ENCODE measurements at regions not wholly inside any gene's neighbourhood (a gene's known extent, or its start where the extent isn't known, plus 50 kb on each side); places are given as distances from the start of the nearest gene placed in this dataset.

- H3K4me3 ChIP-seq = no peak overlapping the region
- H3K9me3 ChIP-seq = no peaks in the 10 kb centered on the region
- 73 to 76% methylated on average over 5 of the region's 5 CpGs for WGBS, 2 donors
- no peak for DNase-seq
- no peak for TF ChIP-seq POLR2A (IDR thresholded peaks at IDR 0.05)
- intact Hi-C loops (cut with DNase I) = no loop called here
- H3K36me3 ChIP-seq = no peaks in the 10 kb centered on the region
- no peaks in the 10 kb centered on the region for H3K27me3 ChIP-seq
- H3K4me1 ChIP-seq = no peaks in the 10 kb centered on the region
- no peak overlapping the region for H3K27ac ChIP-seq
These were observed 187.8 kb upstream of the FAM98A start for GRCh38 chr2:33786881-33787280.

- Histone ChIP-seq H3K27ac (no peak overlapping the region), H3K4me1 (no peaks in the 10 kb centered on the region), H3K36me3 (no peaks in the 10 kb centered on the region), H3K27me3 (no peaks in the 10 kb centered on the region), H3K4me3 (no peak overlapping the region), H3K9me3 (no peaks in the 10 kb centered on the region)
- no peak for DNase-seq
- intact Hi-C loops (cut with DNase I) = no loop called here
- TF ChIP-seq POLR2A (IDR thresholded peaks at IDR 0.05) = no peak
- TF ChIP-seq, protein P1, sequence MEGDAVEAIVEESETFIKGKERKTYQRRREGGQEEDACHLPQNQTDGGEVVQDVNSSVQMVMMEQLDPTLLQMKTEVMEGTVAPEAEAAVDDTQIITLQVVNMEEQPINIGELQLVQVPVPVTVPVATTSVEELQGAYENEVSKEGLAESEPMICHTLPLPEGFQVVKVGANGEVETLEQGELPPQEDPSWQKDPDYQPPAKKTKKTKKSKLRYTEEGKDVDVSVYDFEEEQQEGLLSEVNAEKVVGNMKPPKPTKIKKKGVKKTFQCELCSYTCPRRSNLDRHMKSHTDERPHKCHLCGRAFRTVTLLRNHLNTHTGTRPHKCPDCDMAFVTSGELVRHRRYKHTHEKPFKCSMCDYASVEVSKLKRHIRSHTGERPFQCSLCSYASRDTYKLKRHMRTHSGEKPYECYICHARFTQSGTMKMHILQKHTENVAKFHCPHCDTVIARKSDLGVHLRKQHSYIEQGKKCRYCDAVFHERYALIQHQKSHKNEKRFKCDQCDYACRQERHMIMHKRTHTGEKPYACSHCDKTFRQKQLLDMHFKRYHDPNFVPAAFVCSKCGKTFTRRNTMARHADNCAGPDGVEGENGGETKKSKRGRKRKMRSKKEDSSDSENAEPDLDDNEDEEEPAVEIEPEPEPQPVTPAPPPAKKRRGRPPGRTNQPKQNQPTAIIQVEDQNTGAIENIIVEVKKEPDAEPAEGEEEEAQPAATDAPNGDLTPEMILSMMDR (IDR thresholded peaks at IDR 0.05) = no peak
- WGBS, 2 donors = 62 to 68% methylated on average over 4 of the region's 4 CpGs
These were observed 186.4 kb upstream of the FAM98A start for GRCh38 chr2:33785201-33786106.

DNA sequence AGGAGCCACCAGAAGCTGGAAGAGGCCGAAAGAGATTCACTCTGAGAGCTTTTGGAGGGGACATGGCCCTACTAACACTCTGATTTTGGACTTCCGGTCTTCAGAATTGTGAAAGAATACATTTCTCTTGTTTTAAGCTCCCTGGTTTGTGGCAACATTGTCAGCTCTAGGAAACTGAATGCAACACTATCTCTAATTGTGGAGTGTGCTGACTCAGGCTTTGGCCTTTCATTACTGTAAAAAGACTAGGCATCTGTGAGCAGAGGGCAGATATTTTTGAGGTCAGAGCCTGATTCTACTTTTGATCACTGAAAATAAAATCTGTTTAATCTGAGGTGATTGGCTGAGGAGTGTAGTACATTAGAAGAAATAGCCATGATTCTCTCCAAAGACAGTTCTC is 185.4 kb upstream of the FAM98A start:
- Histone ChIP-seq H3K4me1 (no peaks in the 10 kb centered on the region), H3K4me3 (no peak overlapping the region), H3K27me3 (no peaks in the 10 kb centered on the region), H3K9me3 (no peaks in the 10 kb centered on the region), H3K36me3 (no peaks in the 10 kb centered on the region), H3K27ac (no peak overlapping the region)
- intact Hi-C loops (cut with DNase I) = no loop called here
- TF ChIP-seq POLR2A (IDR thresholded peaks at IDR 0.05) = no peak
- TF ChIP-seq, protein P1 (IDR thresholded peaks at IDR 0.05) = no peak
- WGBS, 2 donors = 56 to 63% methylated on average over 2 of the region's 2 CpGs
- DNase-seq = no peak

DNA sequence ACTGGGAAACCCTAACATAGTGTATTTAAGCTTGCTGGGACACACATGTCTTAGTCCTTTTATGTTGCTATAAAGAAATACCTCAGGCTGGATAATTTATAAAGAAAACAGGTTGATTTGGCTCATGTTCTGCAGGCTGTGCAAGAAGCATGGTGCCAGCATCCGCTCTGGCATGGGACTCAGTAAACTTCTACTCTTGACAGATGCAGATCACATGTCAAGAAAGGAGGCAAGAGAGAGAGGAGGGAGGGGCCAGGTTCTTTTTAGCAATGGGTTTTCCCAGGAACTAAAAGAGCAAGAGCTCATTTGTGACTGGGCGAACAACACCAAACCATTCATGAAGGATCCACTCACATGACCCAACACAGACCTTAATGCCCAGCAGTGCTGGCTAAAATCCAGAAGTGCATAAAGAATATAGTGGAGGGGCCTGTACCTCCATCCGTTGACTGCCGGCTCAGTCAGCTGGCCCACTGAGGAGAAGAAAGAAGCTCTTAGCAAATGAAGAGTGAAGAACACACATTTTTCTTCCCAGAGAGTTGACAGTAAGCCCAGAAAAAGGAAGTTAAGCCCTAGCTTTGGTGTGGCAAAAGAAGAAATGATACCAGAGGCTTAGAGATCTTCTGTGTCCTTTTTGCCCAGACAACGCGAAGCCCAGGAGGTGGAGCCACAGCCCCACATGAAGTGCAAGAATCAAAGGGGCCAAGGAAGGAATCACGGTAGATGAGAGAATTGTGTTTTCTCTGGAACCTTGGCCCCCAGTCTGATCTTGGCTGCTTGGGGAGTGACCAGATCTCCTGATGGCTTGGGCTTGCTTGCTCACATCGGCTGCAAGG is 183.5 kb upstream of the FAM98A start:
- intact Hi-C loops (cut with DNase I) = no loop called here
- 53 to 60% methylated on average over 8 of the region's 8 CpGs for WGBS, 2 donors

GRCh38 chr2:33777786-33778185 is 178.7 kb upstream of the FAM98A start:
- 64 to 70% methylated on average over 3 of the region's 3 CpGs for WGBS, 2 donors
- H3K27me3 ChIP-seq = no peaks in the 10 kb centered on the region
- TF ChIP-seq, protein P1 (IDR thresholded peaks at IDR 0.05) = no peak
- TF ChIP-seq POLR2A (IDR thresholded peaks at IDR 0.05) = no peak
- intact Hi-C loops (cut with DNase I) = no loop called here
- no peak overlapping the region for H3K27ac ChIP-seq
- H3K4me1 ChIP-seq = no peaks in the 10 kb centered on the region
- H3K36me3 ChIP-seq = no peaks in the 10 kb centered on the region
- no peaks in the 10 kb centered on the region for H3K9me3 ChIP-seq
- H3K4me3 ChIP-seq = no peak overlapping the region
- no peak for DNase-seq

More for the DNA sequence above, 183.5 kb upstream of the FAM98A start:
- Histone ChIP-seq H3K27me3 (no peaks in the 10 kb centered on the region), H3K4me1 (no peaks in the 10 kb centered on the region), H3K36me3 (no peaks in the 10 kb centered on the region), H3K27ac (no peak overlapping the region), H3K9me3 (no peaks in the 10 kb centered on the region), H3K4me3 (no peak overlapping the region)
- TF ChIP-seq, protein P1 (IDR thresholded peaks at IDR 0.05) = no peak
- TF ChIP-seq POLR2A (IDR thresholded peaks at IDR 0.05) = no peak
- no peak for DNase-seq
